ENCODE measurements at regions not wholly inside any gene's neighbourhood (a gene's known extent, or its start where the extent isn't known, plus 50 kb on each side); places are given as distances from the start of the nearest gene placed in this dataset.
A peak's percentile ranks its signal among the peaks of the same experiment; 100 is the strongest.

DNA sequence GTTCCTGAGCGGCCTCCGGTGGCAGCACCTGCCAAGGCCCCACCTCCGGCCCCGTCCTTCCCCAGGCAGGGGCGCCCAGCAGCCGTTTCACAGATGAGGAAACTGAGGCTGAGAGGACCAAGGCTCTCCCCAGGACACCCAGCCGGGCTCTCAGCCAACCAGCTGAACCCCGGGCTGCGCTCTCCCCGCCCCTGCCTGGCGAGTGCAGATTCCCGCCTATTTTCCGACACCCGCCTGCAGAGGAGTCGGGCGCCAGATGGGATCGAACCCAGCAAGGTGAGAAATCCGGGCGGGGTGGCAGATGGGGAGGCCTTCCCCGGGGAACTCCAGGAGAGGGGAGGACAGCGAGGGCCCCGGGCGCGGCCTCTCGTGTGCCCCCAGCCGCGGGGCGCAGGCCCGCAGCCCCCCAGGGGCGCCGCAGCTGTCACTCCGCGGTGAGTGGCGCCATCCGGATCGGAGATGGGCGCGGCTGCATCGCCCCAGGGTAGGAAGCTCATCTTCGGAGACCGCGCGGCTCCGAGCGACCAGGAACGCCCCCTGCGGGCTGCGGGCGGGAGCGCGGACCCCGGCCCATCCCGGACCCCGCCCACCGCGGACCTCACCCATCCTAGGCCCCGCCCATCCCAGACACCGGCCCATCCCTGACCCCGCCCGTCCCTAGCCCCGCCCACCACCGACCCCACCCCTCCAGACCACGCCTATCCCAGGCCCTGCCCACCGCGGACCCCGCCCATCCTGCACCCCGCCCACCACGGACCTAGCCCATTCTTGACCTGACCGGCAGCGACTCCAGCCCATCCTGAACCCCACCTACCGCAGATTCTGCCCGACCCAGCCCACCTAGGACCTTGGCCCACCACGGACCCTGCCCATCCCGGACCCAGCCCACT lies 90.3 kb downstream of the MICALL2 start:
- no peak for TF ChIP-seq POLR2A (IDR thresholded peaks at IDR 0.05; ENCODE audit: low read depth, low read length)
- TF ChIP-seq SPI1 (IDR thresholded peaks at IDR 0.05; ENCODE audit: low read depth, low read length) = no peak
- TF ChIP-seq POLR2AphosphoS5 (IDR thresholded peaks at IDR 0.05; ENCODE audit: low read depth, low read length) = no peak
- FAIRE-seq = peak; percentile 47
- peak; percentile 75 for DNase-seq (ENCODE audit: insufficient read length, low spot score)

GRCh38 chr7:1369916-1370657 lies 89.2 kb downstream of the MICALL2 start:
- no peak for DNase-seq (ENCODE audit: insufficient read length, low spot score)
- TF ChIP-seq PAX5 (IDR thresholded peaks at IDR 0.05; ENCODE audit: insufficient read depth, low read length, severe bottlenecking) = no peak
- FAIRE-seq = no peak

DNA sequence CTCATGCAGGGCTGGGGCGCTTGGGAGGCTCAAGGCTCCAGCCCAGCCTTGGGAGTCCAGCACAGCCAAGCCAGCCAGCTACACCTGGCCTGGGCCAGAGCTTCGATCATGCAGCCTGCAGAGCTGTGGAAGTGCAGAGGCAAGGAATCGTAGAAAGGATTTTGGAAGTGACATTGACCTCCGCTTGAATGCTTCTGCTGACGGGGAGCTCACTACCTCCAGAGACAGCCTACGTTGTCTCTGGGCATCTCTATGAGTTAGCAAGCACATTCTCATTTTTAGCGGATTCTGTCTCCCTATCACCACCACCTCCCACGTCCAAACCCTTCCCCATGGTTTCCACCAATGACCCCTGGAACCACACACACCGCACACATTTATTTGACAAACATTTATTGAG lies 88.5 kb downstream of the MICALL2 start:
- FAIRE-seq = no peak
- no peak for DNase-seq (ENCODE audit: insufficient read length, low spot score)
- no peak for TF ChIP-seq POU2F2 (IDR thresholded peaks at IDR 0.05; ENCODE audit: low read depth, low read length)

DNA sequence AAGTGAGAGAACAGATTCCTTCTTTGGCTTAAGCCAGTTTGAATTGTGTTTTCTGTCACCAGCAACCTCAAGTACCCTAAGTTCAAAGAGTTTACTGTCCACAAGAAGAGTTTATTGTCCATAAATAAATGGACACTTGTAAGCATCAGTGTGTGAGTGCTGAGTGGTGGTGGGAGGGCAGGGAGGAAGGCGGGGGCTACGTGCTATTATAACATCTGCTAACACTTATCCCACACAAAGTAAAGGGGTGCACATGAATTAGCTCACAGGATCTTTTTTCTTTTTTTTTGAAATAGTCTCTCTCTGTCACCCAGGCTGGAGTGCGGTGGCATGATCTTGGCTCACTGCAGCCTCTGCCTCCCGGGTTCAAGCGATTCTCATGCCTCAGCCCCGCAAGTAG lies 87.2 kb downstream of the MICALL2 start:
- FAIRE-seq (no peak), DNase-seq (ENCODE audit: insufficient read length, low spot score) (no peak)
- no peak for TF ChIP-seq TAF1 (IDR thresholded peaks at IDR 0.05; ENCODE audit: low read depth, low read length)
- TF ChIP-seq PAX5 (IDR thresholded peaks at IDR 0.05; ENCODE audit: insufficient read depth, low read length, severe bottlenecking) = no peak
- TF ChIP-seq SPI1 (IDR thresholded peaks at IDR 0.05; ENCODE audit: low read depth, low read length) = no peak
- no peak for TF ChIP-seq POLR2A (IDR thresholded peaks at IDR 0.05; ENCODE audit: low read depth, low read length)
- no peak for TF ChIP-seq POU2F2 (IDR thresholded peaks at IDR 0.05; ENCODE audit: low read depth, low read length)
- TF ChIP-seq POLR2AphosphoS5 (IDR thresholded peaks at IDR 0.05; ENCODE audit: low read depth, low read length) = no peak

GRCh38 chr7:1372671-1373379 lies 86.4 kb downstream of the MICALL2 start:
- no peak for TF ChIP-seq POU2F2 (IDR thresholded peaks at IDR 0.05; ENCODE audit: low read depth, low read length)
- no peak for TF ChIP-seq PAX5 (IDR thresholded peaks at IDR 0.05; ENCODE audit: insufficient read depth, low read length, severe bottlenecking)
- TF ChIP-seq SPI1 (IDR thresholded peaks at IDR 0.05; ENCODE audit: low read depth, low read length) = no peak
- no peak for TF ChIP-seq TAF1 (IDR thresholded peaks at IDR 0.05; ENCODE audit: low read depth, low read length)
- no peak for TF ChIP-seq POLR2A (IDR thresholded peaks at IDR 0.05; ENCODE audit: low read depth, low read length)
- no peak for TF ChIP-seq POLR2AphosphoS5 (IDR thresholded peaks at IDR 0.05; ENCODE audit: low read depth, low read length)
- no peak for FAIRE-seq
- no peak for DNase-seq (ENCODE audit: insufficient read length, low spot score)

DNA sequence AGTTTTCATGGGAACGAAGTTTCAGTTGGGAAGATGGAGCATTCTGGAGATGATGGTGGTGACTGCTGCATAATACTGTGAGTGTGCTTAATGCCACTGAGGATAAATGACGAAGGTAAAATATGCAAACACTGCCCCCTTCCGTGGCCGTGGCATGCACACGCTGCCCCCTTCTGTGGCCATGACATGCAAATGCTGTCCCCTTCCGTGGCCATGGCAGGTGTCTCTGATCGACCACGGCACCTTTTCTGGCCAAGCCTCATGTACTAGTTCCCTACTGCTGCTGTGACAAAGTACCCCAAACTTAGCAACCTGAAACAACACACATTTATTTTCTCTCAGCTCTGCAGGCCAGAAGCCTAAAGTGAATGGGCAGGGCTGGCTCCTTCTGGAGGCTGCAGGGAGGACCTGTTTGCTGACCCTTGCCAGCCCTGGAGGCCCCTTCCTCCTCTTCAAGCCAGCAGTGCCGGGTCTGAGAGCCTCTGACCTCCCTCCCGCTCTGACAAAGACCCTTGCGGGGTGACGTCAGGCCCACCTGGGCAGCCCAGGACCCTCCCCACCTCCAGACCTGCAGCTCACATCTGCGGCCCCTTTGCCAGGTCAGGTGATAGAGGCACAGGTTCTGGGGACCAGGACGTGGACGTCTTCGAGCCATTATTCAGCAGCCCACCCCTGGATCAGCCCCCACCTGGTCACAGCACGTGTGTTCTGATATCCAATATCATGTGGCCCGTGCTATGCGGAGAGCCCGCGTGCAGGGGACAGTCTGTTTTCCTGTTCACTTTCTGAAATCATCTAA lies 82.0 kb downstream of the MICALL2 start:
- TF ChIP-seq SPI1 (IDR thresholded peaks at IDR 0.05; ENCODE audit: low read depth, low read length) = no peak
- no peak for TF ChIP-seq TAF1 (IDR thresholded peaks at IDR 0.05; ENCODE audit: low read depth, low read length)
- no peak for TF ChIP-seq POLR2A (IDR thresholded peaks at IDR 0.05; ENCODE audit: low read depth, low read length)
- TF ChIP-seq PAX5 (IDR thresholded peaks at IDR 0.05; ENCODE audit: insufficient read depth, low read length, severe bottlenecking) = no peak
- TF ChIP-seq POLR2AphosphoS5 (IDR thresholded peaks at IDR 0.05; ENCODE audit: low read depth, low read length) = no peak
- TF ChIP-seq POU2F2 (IDR thresholded peaks at IDR 0.05; ENCODE audit: low read depth, low read length) = no peak
- DNase-seq (ENCODE audit: insufficient read length, low spot score) (no peak), FAIRE-seq (no peak)

DNA sequence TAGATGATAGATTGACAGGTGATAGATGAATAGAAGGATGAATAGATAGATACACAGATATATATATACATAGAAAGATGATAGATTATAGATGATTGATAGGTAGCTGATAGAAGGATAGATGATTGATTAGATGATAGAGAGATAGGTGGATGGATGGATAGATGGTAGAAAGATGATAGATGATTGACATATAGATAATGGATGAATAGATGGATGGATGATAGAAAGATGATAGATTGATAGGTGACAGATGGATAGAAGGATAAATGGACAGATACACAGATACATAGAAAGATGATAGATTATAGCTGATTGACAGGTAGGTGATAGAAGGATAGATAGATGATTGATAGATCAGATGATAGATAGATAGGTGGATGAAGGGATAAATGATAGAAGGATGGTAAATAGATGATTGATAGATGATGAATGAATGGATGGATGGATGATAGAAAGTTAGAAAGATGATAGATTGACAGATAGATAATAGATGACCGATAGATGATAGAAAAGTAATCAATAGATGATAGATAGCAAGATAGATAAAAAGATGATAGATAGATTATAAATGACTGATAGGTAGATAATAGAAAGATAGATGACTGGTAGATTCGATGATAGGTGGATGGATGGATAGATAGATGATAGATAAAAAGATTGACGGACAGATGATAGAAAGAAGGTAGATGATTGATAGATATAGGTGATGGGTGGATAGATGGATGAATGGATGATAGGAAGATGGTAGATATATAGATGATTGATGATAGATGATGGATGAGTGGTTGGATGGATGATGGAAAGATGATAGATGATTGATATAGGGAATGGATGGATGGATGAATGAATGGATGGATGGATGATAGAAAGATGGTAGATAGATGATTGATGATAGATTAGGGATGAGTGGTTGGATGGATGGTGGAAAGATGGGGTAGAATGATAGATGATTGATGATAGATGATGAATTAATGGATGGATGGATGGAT lies 80.4 kb downstream of the MICALL2 start:
- FAIRE-seq (no peak), DNase-seq (ENCODE audit: insufficient read length, low spot score) (no peak)
- TF ChIP-seq POLR2AphosphoS5 (IDR thresholded peaks at IDR 0.05; ENCODE audit: low read depth, low read length) (no peak), SPI1 (IDR thresholded peaks at IDR 0.05; ENCODE audit: low read depth, low read length) (no peak), TAF1 (IDR thresholded peaks at IDR 0.05; ENCODE audit: low read depth, low read length) (no peak), PAX5 (IDR thresholded peaks at IDR 0.05; ENCODE audit: insufficient read depth, low read length, severe bottlenecking) (no peak), POU2F2 (IDR thresholded peaks at IDR 0.05; ENCODE audit: low read depth, low read length) (no peak), POLR2A (IDR thresholded peaks at IDR 0.05; ENCODE audit: low read depth, low read length) (no peak)

DNA sequence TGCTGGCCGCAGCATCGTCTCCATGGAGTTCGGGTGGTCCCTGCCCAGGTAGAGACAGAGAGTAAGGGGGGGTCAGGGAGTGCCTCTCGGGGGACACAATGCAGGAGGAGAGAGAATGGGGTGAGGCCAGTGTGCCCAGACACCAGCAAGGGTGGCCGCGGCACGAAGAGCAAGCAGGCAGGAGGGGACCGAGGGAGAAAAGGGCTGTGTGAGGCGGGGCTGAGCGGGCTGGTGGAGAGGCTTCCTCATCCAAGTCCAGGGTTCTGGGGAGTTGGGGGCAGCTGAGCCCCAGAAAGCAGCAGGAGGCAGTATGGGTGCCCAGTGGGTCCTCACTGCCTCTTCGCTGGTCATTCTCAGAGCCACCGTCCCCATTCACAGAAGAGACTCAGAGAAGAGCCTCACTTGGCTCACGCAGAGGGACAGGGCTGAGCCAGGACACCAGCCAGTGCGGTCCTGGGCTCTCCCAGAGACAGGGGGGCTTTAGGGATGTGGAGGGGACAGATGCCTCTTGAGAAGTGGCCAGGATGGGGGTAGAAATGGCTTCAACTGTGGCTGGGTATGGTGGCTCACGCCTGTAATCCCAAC lies 78.9 kb downstream of the MICALL2 start:
- no peak for FAIRE-seq
- DNase-seq (ENCODE audit: insufficient read length, low spot score) = no peak
- TF ChIP-seq POLR2A (IDR thresholded peaks at IDR 0.05; ENCODE audit: low read depth, low read length) (no peak), PAX5 (IDR thresholded peaks at IDR 0.05; ENCODE audit: insufficient read depth, low read length, severe bottlenecking) (no peak), POU2F2 (IDR thresholded peaks at IDR 0.05; ENCODE audit: low read depth, low read length) (no peak), POLR2AphosphoS5 (IDR thresholded peaks at IDR 0.05; ENCODE audit: low read depth, low read length) (no peak), SPI1 (IDR thresholded peaks at IDR 0.05; ENCODE audit: low read depth, low read length) (no peak), TAF1 (IDR thresholded peaks at IDR 0.05; ENCODE audit: low read depth, low read length) (no peak)

All from GM12891 (cell line).